Astrocyte (in vitro differentiated cells and primary cell): ENCODE measurements at regions not wholly inside any gene's neighbourhood (a gene's known extent, or its start where the extent isn't known, plus 50 kb on each side); places are given as distances from the start of the nearest gene placed in this dataset.

Experiments
- EZH2 ChIP-seq: IDR thresholded peaks from 2 replicates; pipeline ENCODE4 v1.6.1; 2012; ENCODE audit warnings: mild to moderate bottlenecking, low read length, inconsistent platforms; ENCODE audit not compliant: insufficient read depth
- TF ChIP-seq, protein P1 (sequence below): IDR thresholded peaks from 2 replicates; pipeline ENCODE4 v1.5.1; 2011; ENCODE audit warnings: low read depth, mild to moderate bottlenecking, inconsistent platforms, low read length, moderate library complexity; ENCODE audit not compliant: insufficient read depth

DNA sequence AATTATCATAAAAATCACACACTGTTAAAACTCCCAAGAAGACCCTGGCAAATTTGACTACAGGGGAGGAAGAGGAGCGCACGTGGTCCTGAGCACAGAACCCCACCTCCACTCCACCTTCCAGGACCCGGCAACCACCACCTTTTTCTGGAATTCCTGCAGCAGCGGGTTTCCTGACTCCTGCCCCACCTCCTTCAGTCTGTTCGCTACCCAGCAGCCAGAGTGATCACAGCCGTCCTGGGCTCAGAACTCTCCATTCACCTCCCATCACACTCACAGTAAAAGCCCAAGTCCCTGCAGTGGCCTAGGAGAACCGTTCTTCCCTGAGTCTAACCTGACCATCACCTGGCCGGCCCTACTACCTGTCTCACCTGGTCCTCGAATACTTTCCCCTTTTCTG lies 107.4 kb upstream of the FAM204A start:
- TF ChIP-seq, protein P1, sequence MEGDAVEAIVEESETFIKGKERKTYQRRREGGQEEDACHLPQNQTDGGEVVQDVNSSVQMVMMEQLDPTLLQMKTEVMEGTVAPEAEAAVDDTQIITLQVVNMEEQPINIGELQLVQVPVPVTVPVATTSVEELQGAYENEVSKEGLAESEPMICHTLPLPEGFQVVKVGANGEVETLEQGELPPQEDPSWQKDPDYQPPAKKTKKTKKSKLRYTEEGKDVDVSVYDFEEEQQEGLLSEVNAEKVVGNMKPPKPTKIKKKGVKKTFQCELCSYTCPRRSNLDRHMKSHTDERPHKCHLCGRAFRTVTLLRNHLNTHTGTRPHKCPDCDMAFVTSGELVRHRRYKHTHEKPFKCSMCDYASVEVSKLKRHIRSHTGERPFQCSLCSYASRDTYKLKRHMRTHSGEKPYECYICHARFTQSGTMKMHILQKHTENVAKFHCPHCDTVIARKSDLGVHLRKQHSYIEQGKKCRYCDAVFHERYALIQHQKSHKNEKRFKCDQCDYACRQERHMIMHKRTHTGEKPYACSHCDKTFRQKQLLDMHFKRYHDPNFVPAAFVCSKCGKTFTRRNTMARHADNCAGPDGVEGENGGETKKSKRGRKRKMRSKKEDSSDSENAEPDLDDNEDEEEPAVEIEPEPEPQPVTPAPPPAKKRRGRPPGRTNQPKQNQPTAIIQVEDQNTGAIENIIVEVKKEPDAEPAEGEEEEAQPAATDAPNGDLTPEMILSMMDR, result no peak
- no peak for TF ChIP-seq EZH2
